Testis (tissue), 2 donors: ENCODE measurements at regions not wholly inside any gene's neighbourhood (a gene's known extent, or its start where the extent isn't known, plus 50 kb on each side); places are given as distances from the start of the nearest gene placed in this dataset.

ENCODE experiments used
- DNase-seq: peaks from one replicate; pipeline ENCODE4 v3.0.0-alpha.2; 2019
- H3K27ac ChIP-seq, 2 donors: fragments of 200-600 bp; sonication (generic); one replicate each; pipeline ENCODE4 v1.5.1; 2019
- H3K27me3 ChIP-seq: fragments of 200-600 bp; sonication (generic); one replicate; pipeline ENCODE4 v1.5.1; 2019
- H3K36me3 ChIP-seq: fragments of 200-600 bp; sonication (generic); one replicate; pipeline ENCODE4 v1.5.1; 2017; ENCODE audit warnings: low read depth; ENCODE audit errors: missing control alignments
- H3K4me1 ChIP-seq: fragments of 200-600 bp; sonication (generic); one replicate; pipeline ENCODE4 v1.5.1; 2019
- H3K4me3 ChIP-seq, 2 donors: fragments of 200-600 bp; sonication (generic); one replicate each; pipeline ENCODE4 v1.5.1; 2017 to 2019
- H3K9me3 ChIP-seq: fragments of 200-600 bp; sonication (generic); one replicate; pipeline ENCODE4 v1.5.1; 2017
- CTCF ChIP-seq, 3 experiments: fragments of 450-650 bp in 2 of 3; fragments of 200-600 bp in 1 of 3; sonication (generic) in 1 of 3; IDR thresholded peaks; one replicate each; pipeline ENCODE4 v1.5.1; 2016 to 2019; ENCODE audit warnings: antibody characterized with exemption in 3 of 3, mild to moderate bottlenecking in 2 of 3, moderate library complexity in 1 of 3
- POLR2A ChIP-seq: fragments of 450-650 bp; IDR thresholded peaks from one replicate; pipeline ENCODE4 v1.6.1; 2017; ENCODE audit warnings: antibody characterized with exemption, mild to moderate bottlenecking, moderate library complexity
- WGBS, 2 donors: methylation state at CpG; one replicate each; pipeline ENCODE4 v1.1.5; 2018; 5-methylcytosine and 5-hydroxymethylcytosine counted together
- intact Hi-C: fragments of 100-400 bp; cut with DNase I; formaldehyde crosslinking; loops from one replicate; pipeline ENCODE4 v1.15.1; 2023; ENCODE audit warnings: low total_unique reads

GRCh38 chr3:88403319-88403718 is 253.6 kb downstream of the C3orf38 start:
- H3K9me3 ChIP-seq: no peaks in the 10 kb centered on the region
- H3K4me3 ChIP-seq: no peak overlapping the region
- no peak for DNase-seq
- H3K27ac ChIP-seq: no peak overlapping the region
- no peaks in the 10 kb centered on the region for H3K36me3 ChIP-seq
- H3K4me1 ChIP-seq: no peaks in the 10 kb centered on the region
- intact Hi-C loops: no loop called here
- H3K27me3 ChIP-seq: no peaks in the 10 kb centered on the region
- TF ChIP-seq CTCF (IDR thresholded peaks at IDR 0.05): no peak
- TF ChIP-seq POLR2A: no peak

GRCh38 chr3:88408097-88408496 is 258.3 kb downstream of the C3orf38 start:
- WGBS, 2 donors: 90 to 97% methylated on average over 1 of the region's 1 CpG
- intact Hi-C loops: no loop called here
- no peaks in the 10 kb centered on the region for H3K4me1 ChIP-seq
- H3K36me3 ChIP-seq: no peaks in the 10 kb centered on the region
- no peak overlapping the region for H3K4me3 ChIP-seq
- no peaks in the 10 kb centered on the region for H3K27me3 ChIP-seq
- no peak for DNase-seq
- TF ChIP-seq CTCF (IDR thresholded peaks at IDR 0.05) (no peak), POLR2A (no peak)
- H3K9me3 ChIP-seq: no peaks in the 10 kb centered on the region
- H3K27ac ChIP-seq: no peak overlapping the region

- WGBS, 2 donors: 73 to 78% methylated on average over 5 of the region's 5 CpGs
- Histone ChIP-seq H3K27ac (no peak overlapping the region), H3K36me3 (no peaks in the 10 kb centered on the region), H3K9me3 (no peaks in the 10 kb centered on the region), H3K27me3 (no peaks in the 10 kb centered on the region), H3K4me3 (no peak overlapping the region), H3K4me1 (no peaks in the 10 kb centered on the region)
- no peak for TF ChIP-seq CTCF (IDR thresholded peaks at IDR 0.05)
- TF ChIP-seq POLR2A: no peak
- DNase-seq: no peak
- intact Hi-C loops: no loop called here
Measured at GRCh38 chr3:88408935-88409334, 259.2 kb downstream of the C3orf38 start.

- intact Hi-C loops: no loop called here
- H3K27me3 ChIP-seq: no peaks in the 10 kb centered on the region
- TF ChIP-seq CTCF (IDR thresholded peaks at IDR 0.05) (no peak), POLR2A (no peak)
- no peak overlapping the region for H3K4me3 ChIP-seq
- H3K9me3 ChIP-seq: no peaks in the 10 kb centered on the region
- H3K36me3 ChIP-seq: no peaks in the 10 kb centered on the region
- H3K4me1 ChIP-seq: no peaks in the 10 kb centered on the region
- WGBS, 2 donors: 77 to 86% methylated on average over 3 of the region's 3 CpGs
- no peak overlapping the region for H3K27ac ChIP-seq
- DNase-seq: no peak
Measured at GRCh38 chr3:88410259-88410658, 260.5 kb downstream of the C3orf38 start.

- Histone ChIP-seq H3K9me3 (no peaks in the 10 kb centered on the region), H3K4me1 (no peaks in the 10 kb centered on the region), H3K36me3 (no peaks in the 10 kb centered on the region), H3K4me3 (no peak overlapping the region), H3K27me3 (no peaks in the 10 kb centered on the region), H3K27ac (no peak overlapping the region)
- no peak for DNase-seq
- WGBS, 2 donors: 85 to 89% methylated on average over 1 of the region's 1 CpG
- TF ChIP-seq CTCF (IDR thresholded peaks at IDR 0.05) (no peak), POLR2A (no peak)
- intact Hi-C loops: no loop called here
Measured at GRCh38 chr3:88412346-88412745, 262.6 kb downstream of the C3orf38 start.
